ENCODE measurements at regions not wholly inside any gene's neighbourhood (a gene's known extent, or its start where the extent isn't known, plus 50 kb on each side); places are given as distances from the start of the nearest gene placed in this dataset.

DNA sequence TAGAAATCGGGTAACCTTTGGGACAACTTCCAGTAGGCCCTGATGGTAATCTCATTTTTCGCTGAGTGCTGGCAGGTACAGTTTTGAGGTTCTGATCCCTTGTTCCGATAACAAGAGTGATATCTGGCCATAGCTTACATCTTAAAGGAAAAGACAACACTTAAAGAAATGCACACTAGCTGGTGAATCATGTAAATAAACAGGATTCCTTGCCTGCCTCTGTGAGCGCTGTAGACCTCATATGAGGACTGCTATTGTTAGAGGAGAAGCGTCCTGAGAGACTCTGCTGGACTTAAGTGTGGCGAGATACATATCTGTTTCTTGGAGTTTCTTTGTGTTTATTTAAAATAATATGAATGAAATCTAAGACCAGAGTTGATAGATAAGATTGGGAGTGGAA, 149.3 kb upstream of the SLC4A4 start:
- TF ChIP-seq ZNF274 (IDR thresholded peaks at IDR 0.05; ENCODE audit: low read depth, low read length) (no peak), YY1 (IDR thresholded peaks at IDR 0.05; ENCODE audit: insufficient read depth, insufficient read length) (no peak)

Measured in NT2/D1 (cell line).